Mesendoderm (in vitro differentiated cells): ENCODE measurements at regions not wholly inside any gene's neighbourhood (a gene's known extent, or its start where the extent isn't known, plus 50 kb on each side); places are given as distances from the start of the nearest gene placed in this dataset.

Experiments used
- DNase-seq: peaks from one replicate; pipeline ENCODE4 v3.0.0; 2013
- H2AK5ac ChIP-seq: 2 replicates; pipeline ENCODE4 v1.6.1; 2013; ENCODE audit warnings: low read length, inconsistent platforms
- H2BK120ac ChIP-seq: 2 replicates; pipeline ENCODE4 v1.6.1; 2013; ENCODE audit warnings: low read depth, mild to moderate bottlenecking, low read length, moderate library complexity, mixed read lengths
- H2BK15ac ChIP-seq: replicated peaks from 2 replicates; pipeline ENCODE4 v1.6.1; 2013; ENCODE audit warnings: low read depth, mild to moderate bottlenecking, moderate library complexity
- H2BK5ac ChIP-seq: 2 replicates; pipeline ENCODE4 v1.6.1; 2013; ENCODE audit warnings: low read length, inconsistent platforms
- H3K18ac ChIP-seq: 2 replicates; pipeline ENCODE4 v1.6.1; 2013; ENCODE audit warnings: mild to moderate bottlenecking, low read length, mixed read lengths
- H3K23ac ChIP-seq: one replicate; pipeline ENCODE4 v1.6.1; 2013; ENCODE audit warnings: low read length
- H3K27ac ChIP-seq: 2 replicates; pipeline ENCODE4 v1.5.1; 2013; ENCODE audit warnings: low read depth, mild to moderate bottlenecking, inconsistent platforms, low read length, moderate library complexity
- H3K27me3 ChIP-seq: 2 replicates; pipeline ENCODE4 v1.6.1; 2013; ENCODE audit warnings: low read length, control low read depth, mild to moderate bottlenecking, inconsistent platforms; ENCODE audit not compliant: insufficient read depth, poor library complexity
- H3K36me3 ChIP-seq: 2 replicates; pipeline ENCODE4 v1.6.1; 2013; ENCODE audit warnings: low read length, inconsistent platforms; ENCODE audit not compliant: control insufficient read depth, insufficient read depth
- H3K4ac ChIP-seq: one replicate; pipeline ENCODE4 v1.6.1; 2013; ENCODE audit warnings: low read depth, mild to moderate bottlenecking, low read length, moderate library complexity
- H3K4me1 ChIP-seq: 2 replicates; pipeline ENCODE4 v1.6.1; 2013; ENCODE audit warnings: low read depth, low read length, inconsistent platforms; ENCODE audit not compliant: control insufficient read depth
- H3K4me2 ChIP-seq: 2 replicates; pipeline ENCODE4 v1.6.1; 2013; ENCODE audit warnings: low read length
- H3K4me3 ChIP-seq: 2 replicates; pipeline ENCODE4 v1.5.1; 2013; ENCODE audit warnings: mild to moderate bottlenecking, low read length
- H3K56ac ChIP-seq: one replicate; pipeline ENCODE4 v1.6.1; 2013; ENCODE audit warnings: low read length
- H3K79me1 ChIP-seq: 2 replicates; pipeline ENCODE4 v1.6.1; 2013; ENCODE audit warnings: low read length, inconsistent platforms
- H3K79me2 ChIP-seq: 2 replicates; pipeline ENCODE4 v1.6.1; 2013; ENCODE audit warnings: mild to moderate bottlenecking, low read length; ENCODE audit not compliant: control insufficient read depth, insufficient read depth
- H3K9ac ChIP-seq: 2 replicates; pipeline ENCODE4 v1.6.1; 2013; ENCODE audit warnings: low read length, inconsistent platforms
- H4K5ac ChIP-seq: one replicate; pipeline ENCODE4 v1.6.1; 2013; ENCODE audit warnings: low read length
- H4K8ac ChIP-seq: one replicate; pipeline ENCODE4 v1.6.1; 2013; ENCODE audit warnings: low read depth, mild to moderate bottlenecking, control low read depth, low read length, moderate library complexity
- WGBS: extraction: QIAGEN DNeasy Blood & Tissue Kit; methylation state at CpG from one replicate; pipeline ENCODE4 v1.1.7; 2013; ENCODE audit warnings: low lambda C conversion rate, missing lambda C conversion rate; ENCODE audit not compliant: insufficient coverage; ENCODE audit errors: extremely low coverage; 5-methylcytosine and 5-hydroxymethylcytosine counted together

DNA sequence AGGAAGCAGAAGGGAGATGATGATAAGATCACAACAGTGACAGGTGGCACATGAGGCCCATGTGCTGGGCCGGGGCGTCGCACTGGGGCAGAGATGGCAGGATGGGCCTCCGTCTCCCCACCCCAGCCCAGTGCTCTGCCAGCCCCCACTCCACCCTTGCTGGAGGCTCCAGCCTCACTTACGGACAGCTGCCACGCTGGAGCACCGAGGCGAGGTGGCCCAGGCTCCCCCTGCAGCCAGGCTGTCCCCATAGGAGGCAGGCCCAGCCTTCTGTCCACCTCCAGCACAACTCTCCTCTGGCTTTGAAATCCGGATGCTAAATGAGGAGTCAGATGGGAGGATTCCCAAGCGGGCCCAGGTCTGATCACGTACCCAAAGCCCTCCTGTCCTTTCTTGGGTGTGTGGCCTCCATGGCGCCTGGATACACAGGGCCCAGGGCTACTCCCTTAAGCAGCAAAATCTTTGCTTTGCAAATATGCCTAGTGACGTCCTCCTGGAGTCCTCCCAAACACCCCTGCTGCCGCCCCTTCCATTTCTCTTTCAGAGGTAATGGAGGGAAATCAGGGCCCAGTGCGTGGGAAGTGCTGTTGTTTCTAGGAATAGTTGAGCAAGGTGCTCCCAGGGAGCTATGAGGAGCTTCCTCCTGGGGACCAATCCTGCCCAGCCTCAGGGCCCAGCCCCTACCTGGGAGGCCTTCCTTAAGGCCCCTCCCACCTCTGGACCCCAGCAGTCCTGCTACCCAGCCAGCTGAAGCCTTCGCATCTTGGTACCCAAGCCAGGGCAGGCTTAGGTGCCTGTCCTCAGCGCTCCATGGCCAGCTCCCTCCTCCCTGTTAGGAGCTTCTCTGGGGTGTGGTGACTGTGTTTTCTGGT is 170.4 kb upstream of the MYCN start:
- Histone ChIP-seq H2AK5ac (no peak overlapping the region), H3K4ac (no peak overlapping the region), H3K79me1 (no peaks in the 10 kb centered on the region), H3K36me3 (no peaks in the 10 kb centered on the region), H2BK5ac (no peak overlapping the region), H2BK15ac (no peak overlapping the region), H3K4me2 (no peak overlapping the region), H3K23ac (no peak overlapping the region), H2BK120ac (no peak overlapping the region), H3K27ac (no peak overlapping the region), H3K4me3 (no peak overlapping the region), H3K56ac (no peak overlapping the region), H3K4me1 (peaks cover 3% of the 10 kb centered on the region), H4K8ac (no peak overlapping the region), H3K27me3 (no peaks in the 10 kb centered on the region), H3K18ac (no peak overlapping the region), H3K79me2 (no peaks in the 10 kb centered on the region), H4K5ac (no peak overlapping the region), H3K9ac (no peak overlapping the region)
- no peak for DNase-seq
- WGBS, result no CpG with 5 or more reads among the region's 17 CpGs

DNA sequence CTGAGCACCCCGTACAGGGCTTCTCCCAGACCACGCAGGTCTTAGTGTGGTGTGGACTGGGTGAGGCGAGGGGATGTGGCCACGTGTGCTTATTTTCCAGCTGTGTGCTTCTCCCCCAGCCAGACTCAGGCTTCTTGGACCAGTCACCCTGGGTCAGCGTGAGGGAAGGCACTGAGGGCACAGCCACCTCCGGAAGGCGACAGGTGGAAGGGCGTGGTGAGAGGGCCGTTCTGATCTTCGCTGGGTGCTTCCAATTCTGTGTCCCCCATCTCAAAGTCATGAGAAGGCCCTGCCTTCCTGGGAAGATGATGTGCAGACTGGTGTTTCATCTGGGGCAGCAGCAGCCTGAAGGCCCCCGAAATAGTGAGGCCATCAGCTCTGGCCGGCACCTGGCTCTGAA is 169.7 kb upstream of the MYCN start:
- H3K27me3 ChIP-seq, result no peaks in the 10 kb centered on the region
- no peak for DNase-seq
- H3K79me1 ChIP-seq, result no peaks in the 10 kb centered on the region
- H3K4me3 ChIP-seq, result no peak overlapping the region
- H3K23ac ChIP-seq, result no peak overlapping the region
- H4K8ac ChIP-seq, result no peak overlapping the region
- no peak overlapping the region for H3K4ac ChIP-seq
- no peaks in the 10 kb centered on the region for H3K36me3 ChIP-seq
- H3K9ac ChIP-seq, result no peak overlapping the region
- no peak overlapping the region for H3K18ac ChIP-seq
- no peak overlapping the region for H3K56ac ChIP-seq
- no peaks in the 10 kb centered on the region for H3K79me2 ChIP-seq
- no peak overlapping the region for H4K5ac ChIP-seq
- no peak overlapping the region for H3K4me2 ChIP-seq
- H2BK5ac ChIP-seq, result no peak overlapping the region
- H2BK15ac ChIP-seq, result no peak overlapping the region
- H3K27ac ChIP-seq, result no peak overlapping the region
- H2AK5ac ChIP-seq, result no peak overlapping the region
- no CpG with 5 or more reads among the region's 12 CpGs for WGBS
- H2BK120ac ChIP-seq, result no peak overlapping the region
- H3K4me1 ChIP-seq, result peaks cover 3% of the 10 kb centered on the region

DNA sequence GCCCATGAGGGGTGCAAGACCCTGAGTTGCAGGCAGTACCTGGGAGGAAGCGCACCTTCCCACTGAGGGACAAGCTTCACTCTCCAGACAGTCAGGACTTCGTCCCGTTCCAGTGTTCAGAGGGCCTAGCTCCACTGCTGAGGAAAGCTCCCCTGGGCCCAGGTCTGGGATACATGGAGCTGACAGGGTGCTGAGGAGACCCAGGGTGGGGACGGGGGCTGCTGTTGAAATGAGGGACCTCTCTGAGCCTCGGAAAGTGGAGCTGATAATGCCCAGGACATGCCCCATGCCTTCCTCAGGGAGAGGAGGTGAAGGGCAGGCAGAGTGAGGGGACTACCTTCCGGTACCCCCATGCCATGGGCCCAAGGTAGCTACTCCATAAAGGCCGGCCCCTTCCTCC is 169.2 kb upstream of the MYCN start:
- Histone ChIP-seq H3K27ac (no peak overlapping the region), H3K79me2 (no peaks in the 10 kb centered on the region), H3K4me2 (no peak overlapping the region), H2BK5ac (no peak overlapping the region), H2AK5ac (no peak overlapping the region), H3K27me3 (no peaks in the 10 kb centered on the region), H2BK120ac (no peak overlapping the region), H4K5ac (no peak overlapping the region), H3K9ac (no peak overlapping the region), H3K23ac (no peak overlapping the region), H3K4ac (no peak overlapping the region), H3K4me1 (peaks cover 3% of the 10 kb centered on the region), H3K4me3 (no peak overlapping the region), H3K36me3 (no peaks in the 10 kb centered on the region), H3K79me1 (no peaks in the 10 kb centered on the region), H3K56ac (no peak overlapping the region), H4K8ac (no peak overlapping the region), H3K18ac (no peak overlapping the region), H2BK15ac (no peak overlapping the region)
- DNase-seq, result no peak
- WGBS, result no CpG with 5 or more reads among the region's 7 CpGs

DNA sequence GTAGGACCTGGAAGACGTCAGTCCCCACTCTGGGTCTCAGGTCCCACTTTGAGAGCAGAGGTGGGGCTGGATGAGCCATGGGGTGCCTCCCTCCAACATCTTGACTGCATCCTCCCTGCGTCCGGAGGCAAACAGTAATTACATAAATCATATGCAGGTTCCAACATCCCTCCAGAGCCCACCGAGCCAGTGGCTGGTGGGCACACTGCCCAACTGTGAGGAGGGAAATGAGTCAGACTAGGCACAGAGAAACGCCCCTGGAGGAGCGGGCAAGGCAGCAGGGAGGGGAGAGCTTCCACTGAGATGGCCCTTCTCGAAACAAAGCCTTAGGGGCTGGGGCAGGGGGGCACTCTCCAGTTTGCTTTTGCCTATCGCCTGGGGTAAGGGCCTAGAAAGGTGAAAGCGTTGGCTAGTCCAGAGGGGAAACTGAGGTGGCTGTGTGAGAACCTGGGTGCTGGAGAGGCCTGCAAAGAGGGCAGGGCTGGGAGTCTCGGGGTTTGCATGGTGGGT is 168.2 kb upstream of the MYCN start:
- H3K27me3 ChIP-seq, result no peaks in the 10 kb centered on the region
- H3K4me3 ChIP-seq, result no peak overlapping the region
- no peak overlapping the region for H3K27ac ChIP-seq

DNA sequence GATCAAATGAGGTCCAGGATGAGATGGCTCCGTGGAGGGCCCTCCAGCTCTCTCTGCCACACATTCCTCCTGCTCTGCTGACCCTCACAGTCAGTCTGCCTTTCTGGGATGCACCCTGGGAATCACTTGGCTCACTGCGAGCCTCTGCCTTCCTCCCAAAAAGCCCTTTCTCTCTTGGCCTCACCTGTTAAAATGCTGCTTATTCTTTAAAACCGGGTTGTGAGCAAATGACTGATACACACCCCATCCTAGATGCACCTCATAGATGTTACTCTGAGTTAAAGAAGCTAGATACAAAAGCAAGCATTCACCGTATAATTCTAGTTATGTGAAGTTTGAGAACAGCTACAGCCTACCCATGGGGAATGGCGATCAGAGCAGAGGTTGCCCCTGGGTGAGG is 167.7 kb upstream of the MYCN start:
- Histone ChIP-seq H2BK15ac (no peak overlapping the region), H2BK5ac (no peak overlapping the region), H3K4me1 (peaks cover 3% of the 10 kb centered on the region), H4K8ac (no peak overlapping the region), H3K27me3 (no peaks in the 10 kb centered on the region), H3K9ac (no peak overlapping the region), H3K79me2 (no peaks in the 10 kb centered on the region), H3K36me3 (no peaks in the 10 kb centered on the region), H3K79me1 (no peaks in the 10 kb centered on the region), H2BK120ac (no peak overlapping the region), H3K23ac (no peak overlapping the region), H2AK5ac (no peak overlapping the region), H3K4me3 (no peak overlapping the region), H3K27ac (no peak overlapping the region), H3K4ac (no peak overlapping the region), H3K56ac (no peak overlapping the region), H3K18ac (no peak overlapping the region), H3K4me2 (no peak overlapping the region), H4K5ac (no peak overlapping the region)
- no peak for DNase-seq
- no CpG with 5 or more reads among the region's 5 CpGs for WGBS

More for the DNA sequence above, 168.2 kb upstream of the MYCN start:
- WGBS, result no CpG with 5 or more reads among the region's 10 CpGs
- H3K4me1 ChIP-seq, result peaks cover 3% of the 10 kb centered on the region
- H3K79me2 ChIP-seq, result no peaks in the 10 kb centered on the region
- no peak overlapping the region for H2BK15ac ChIP-seq
- no peak overlapping the region for H2BK5ac ChIP-seq
- no peak overlapping the region for H3K4me2 ChIP-seq
- H4K8ac ChIP-seq, result no peak overlapping the region
- no peak overlapping the region for H4K5ac ChIP-seq
- no peaks in the 10 kb centered on the region for H3K79me1 ChIP-seq
- DNase-seq, result no peak
- no peak overlapping the region for H2AK5ac ChIP-seq
- H2BK120ac ChIP-seq, result no peak overlapping the region
- H3K9ac ChIP-seq, result no peak overlapping the region
- H3K56ac ChIP-seq, result no peak overlapping the region
- no peaks in the 10 kb centered on the region for H3K36me3 ChIP-seq
- H3K4ac ChIP-seq, result no peak overlapping the region
- no peak overlapping the region for H3K18ac ChIP-seq
- no peak overlapping the region for H3K23ac ChIP-seq
